HPDE6-E6E7 (cell line): ENCODE measurements at regions not wholly inside any gene's neighbourhood (a gene's known extent, or its start where the extent isn't known, plus 50 kb on each side); places are given as distances from the start of the nearest gene placed in this dataset.

Experiments
- DNase-seq: peaks from one replicate; pipeline ENCODE4 v3.0.0; 2011; ENCODE audit warnings: missing footprints; ENCODE audit errors: extremely low spot score

DNA sequence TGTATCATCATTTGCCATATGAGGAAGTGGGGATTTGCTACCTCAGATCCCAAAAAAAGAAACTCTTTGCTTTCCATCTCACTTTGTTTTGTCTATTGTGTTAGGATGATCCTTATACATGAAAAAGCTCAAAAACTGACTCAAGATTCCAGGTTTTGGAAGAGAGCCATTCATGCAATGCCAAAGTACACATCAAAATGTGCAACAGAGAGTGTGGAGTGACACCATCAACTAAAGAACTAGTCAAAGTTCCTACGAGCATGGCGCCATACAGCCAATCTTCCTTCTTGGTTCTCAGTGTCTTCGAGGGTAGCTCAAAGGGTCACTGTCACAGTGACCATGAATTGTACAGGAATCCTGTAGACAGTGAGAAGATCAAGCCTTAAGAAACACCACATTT lies 255.8 kb upstream of the SASH1 start:
- no peak for DNase-seq

DNA sequence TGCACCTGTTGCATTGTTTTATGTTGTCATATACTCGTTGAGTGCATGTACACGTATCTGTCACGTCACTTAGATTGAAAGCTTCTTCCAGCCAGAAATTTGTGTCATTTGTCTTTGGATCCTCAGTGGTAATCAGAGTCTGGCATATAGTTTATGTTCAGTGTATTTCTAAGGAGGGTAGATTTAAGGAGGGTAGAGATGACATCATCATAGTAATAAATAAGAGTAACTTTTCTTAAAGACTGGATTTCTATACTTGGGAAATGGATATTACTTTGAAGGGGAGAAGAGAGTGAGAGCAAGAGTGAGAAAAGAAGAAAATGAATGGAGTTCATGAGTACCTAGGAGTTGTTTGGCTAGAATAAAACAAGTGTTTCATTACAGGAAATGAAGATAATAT lies 255.0 kb upstream of the SASH1 start:
- no peak for DNase-seq

- DNase-seq, result no peak
These were observed 252.3 kb upstream of the SASH1 start for GRCh38 chr6:148090326-148090725.

GRCh38 chr6:148091394-148091793 lies 251.2 kb upstream of the SASH1 start:
- no peak for DNase-seq

- DNase-seq, result no peak
These were observed 239.2 kb upstream of the SASH1 start for GRCh38 chr6:148103436-148103835.

DNA sequence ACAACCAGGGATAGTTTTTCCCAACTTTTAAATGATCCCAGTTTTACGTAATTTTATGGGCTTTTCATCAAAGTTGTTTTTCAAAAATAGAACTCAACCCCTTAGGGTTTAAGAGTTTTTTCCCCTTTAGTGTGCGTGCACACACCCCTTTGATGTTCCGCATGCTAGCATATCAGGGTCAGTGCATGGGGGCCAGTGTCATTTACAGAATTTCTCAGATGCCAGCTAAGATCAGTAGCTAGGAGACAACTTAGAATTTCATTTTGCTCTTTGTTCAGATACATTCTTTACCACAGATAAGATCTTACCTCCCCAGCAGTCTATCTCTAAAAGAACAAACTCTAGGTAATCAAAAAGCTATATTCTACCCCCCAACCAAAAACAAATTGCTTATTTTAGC lies 238.5 kb upstream of the SASH1 start:
- DNase-seq, result no peak

- no peak for DNase-seq
These were observed 236.9 kb upstream of the SASH1 start for GRCh38 chr6:148105695-148106094.

- DNase-seq, result no peak
These were observed 234.7 kb upstream of the SASH1 start for GRCh38 chr6:148107911-148108310.

DNA sequence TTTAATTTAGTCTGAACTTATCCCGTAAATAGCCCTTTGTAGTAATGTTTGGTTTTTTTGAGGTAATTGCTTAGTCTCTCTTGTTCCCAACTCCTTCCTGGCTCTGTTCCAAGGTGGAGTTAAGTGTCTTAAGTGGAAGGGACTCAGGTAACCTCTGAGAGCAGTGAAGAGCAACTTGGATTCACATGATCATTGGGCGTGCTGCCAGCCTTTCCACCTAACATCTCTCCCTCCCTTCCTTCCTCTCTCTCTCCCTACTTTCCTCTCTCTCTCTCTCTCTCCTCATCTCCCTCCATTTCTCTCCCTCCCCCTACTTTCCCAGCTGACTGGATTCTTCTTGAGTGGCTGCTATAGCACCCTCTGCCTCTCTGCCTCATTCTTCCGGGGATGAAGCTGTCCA lies 232.9 kb upstream of the SASH1 start:
- no peak for DNase-seq

DNA sequence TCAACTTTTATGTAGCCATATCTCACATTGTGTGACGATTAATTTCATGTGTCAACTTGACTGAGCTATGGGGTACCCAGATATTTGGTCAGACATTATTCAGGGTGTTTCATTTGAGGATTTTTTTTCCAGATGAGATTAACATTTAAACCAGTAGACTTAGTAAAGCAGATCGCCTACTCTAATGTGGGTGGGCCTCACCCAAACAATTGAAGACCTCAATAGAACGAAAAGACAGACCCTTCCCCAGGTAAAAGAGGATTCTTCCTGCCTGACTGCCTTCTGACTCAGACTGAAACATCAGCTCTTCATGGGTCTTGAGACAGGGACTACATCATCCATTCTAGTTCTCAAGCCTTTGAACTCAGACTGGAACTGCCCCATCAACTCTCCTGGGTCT lies 231.7 kb upstream of the SASH1 start:
- no peak for DNase-seq

- DNase-seq, result no peak
These were observed 229.8 kb upstream of the SASH1 start for GRCh38 chr6:148112851-148113319.

- no peak for DNase-seq
These were observed 226.6 kb upstream of the SASH1 start for GRCh38 chr6:148116001-148116400.

GRCh38 chr6:148118244-148118643 lies 224.4 kb upstream of the SASH1 start:
- DNase-seq, result no peak

DNA sequence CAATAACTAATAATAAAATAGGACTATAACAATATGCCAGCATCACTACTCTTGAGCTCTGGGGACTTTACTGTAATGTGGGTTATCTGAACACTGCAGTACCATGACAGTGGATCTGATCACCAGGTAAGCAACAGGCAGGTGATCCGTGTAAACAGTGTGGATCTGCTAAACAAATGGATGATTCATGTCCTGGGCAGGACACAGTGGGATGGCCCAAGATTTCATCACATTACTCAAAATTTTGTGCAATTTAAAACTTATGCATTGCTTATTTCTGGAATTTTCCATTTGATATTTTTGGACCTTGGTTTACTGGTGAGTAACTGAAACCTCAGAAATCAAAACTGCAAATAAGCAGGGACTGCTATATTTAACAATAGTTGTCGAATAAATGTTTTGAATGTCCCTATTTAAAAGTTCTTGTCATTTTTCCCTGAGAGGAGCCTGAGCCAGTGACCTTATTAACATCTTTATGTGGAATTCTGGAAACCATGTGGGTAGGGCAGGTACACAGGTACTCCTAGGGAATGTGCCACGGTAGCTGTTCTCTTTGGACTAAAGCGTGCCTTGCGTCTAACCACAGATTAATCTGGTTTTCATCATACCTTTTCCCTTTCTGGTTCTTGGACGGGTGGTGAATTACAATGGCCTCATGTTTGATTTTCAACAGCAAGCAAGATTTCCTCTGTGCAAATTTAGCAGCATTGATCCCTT lies 214.5 kb upstream of the SASH1 start:
- peak; percentile 34 for DNase-seq

GRCh38 chr6:148134592-148134991 lies 208.0 kb upstream of the SASH1 start:
- DNase-seq, result no peak

DNA sequence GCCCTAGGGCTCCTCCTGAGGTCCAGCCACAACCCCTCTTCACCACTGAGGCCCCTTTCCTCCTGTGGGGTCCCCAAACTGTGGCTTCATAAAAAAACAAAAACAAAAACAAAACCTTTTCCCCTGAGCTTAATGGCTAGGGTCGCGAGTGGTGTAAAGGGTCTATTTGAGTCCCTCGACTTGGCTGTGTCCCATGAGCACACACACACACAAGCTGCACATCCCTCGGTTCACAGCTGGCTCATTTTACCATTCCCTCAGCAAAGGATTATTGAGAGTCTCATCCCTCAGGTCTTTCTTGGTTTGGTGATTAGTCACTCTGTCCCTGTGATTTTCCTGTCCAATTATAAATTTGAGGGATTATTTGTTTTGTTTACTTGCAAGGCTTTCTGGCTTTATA lies 206.1 kb upstream of the SASH1 start:
- DNase-seq, result no peak

DNA sequence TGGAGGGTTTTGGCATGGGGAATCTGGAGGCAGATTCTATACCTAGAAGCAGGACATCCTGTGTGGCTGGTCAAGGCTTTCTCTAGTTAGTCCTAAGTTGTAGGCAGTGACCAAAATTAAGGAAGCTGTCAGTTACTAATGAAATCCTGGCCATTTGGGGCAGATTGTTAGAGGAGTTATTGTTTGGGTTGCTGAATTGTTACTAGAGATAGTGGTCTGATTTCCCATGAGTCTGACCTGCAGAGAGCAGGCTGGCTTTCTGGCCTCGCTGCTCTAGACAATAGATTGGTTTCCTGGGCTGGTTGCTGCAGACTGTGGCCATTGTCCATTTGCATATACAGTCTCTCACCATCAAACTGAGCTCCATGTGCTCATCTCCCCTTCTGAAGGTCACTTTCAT lies 205.0 kb upstream of the SASH1 start:
- DNase-seq, result no peak

- DNase-seq, result no peak
These were observed 204.1 kb upstream of the SASH1 start for GRCh38 chr6:148138573-148138972.

DNA sequence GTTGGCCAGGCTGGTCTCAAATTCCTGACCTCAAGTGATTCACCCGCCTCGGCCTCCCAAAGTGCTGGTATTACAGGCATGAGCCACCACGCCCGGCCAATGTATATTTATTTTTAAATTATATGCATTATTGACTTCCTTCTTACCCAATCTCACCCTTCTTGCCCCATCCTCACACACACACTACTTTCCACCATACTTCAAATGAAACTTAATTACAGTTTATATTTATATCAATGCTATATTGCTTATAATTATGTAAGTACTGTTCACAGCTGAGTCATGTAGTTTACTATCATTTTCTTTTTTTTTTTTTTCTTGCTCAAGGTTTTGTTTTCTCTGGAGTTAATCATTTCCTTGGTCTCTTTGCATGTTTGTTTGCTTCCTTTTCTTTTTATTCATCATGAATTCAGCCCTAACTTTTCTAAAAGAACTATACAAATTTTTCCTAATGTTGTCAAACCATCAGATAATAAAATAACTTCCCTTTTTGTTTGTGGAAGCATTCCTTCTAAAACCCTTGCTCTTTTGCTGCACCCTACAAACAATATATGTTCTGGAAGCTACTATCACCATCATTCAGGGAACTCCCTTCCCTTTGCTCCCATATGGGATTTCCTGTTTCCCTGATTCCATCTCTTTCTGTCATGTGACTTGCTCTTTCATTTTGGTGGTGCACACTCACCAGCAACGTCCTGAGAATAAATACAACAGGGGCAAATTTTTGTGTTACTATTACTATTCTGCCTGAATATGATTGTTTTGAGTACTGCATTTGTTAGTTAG lies 201.7 kb upstream of the SASH1 start:
- no peak for DNase-seq

- no peak for DNase-seq
These were observed 199.8 kb upstream of the SASH1 start for GRCh38 chr6:148142821-148143220.

DNA sequence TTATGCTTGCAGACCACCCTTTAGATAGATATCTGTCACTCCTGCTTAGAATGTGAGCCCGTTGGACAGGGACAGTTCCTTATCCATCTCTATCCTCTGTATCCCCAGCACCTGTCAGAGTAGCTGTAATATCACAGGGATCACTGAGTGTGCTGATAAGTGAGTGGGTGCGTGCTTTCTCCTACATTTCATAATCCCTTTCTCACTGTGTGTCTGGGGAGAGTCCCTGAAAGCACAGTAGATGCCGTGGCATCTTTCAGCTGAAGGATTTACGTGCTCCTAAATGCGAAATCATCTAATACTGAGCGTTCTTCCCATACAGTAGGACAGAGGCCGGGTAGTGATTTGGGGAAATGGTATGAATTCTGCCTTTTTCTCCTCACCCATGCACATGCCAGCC lies 198.9 kb upstream of the SASH1 start:
- no peak for DNase-seq

DNA sequence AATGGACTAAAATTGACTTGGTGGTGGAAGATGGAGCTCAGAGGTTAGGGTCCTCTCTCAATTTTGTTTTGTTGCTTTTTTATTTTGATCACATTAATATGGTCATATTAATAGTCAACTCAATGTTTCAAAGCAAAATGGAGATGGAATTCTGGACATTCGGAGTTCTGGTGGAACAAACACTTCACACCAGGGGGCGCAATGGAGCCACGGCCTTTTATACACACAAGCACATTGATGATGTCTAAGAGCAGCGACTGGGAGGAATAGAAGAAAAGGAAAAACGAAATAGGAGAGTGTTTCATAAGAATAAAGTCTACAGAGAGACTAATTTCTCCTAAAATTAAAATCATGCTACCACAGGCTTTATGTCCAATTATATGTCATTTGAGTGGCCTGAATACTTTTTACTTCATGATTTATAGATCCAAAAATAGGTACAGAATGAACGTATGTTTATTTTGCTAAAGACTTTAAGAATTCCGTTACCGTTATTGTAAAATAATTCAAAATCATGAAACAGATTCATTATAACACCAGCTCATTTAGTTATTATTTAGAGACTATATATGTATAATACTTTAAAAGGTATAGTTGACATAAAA lies 197.6 kb upstream of the SASH1 start:
- peak; percentile 16 for DNase-seq
